ENCODE measurements at regions not wholly inside any gene's neighbourhood (a gene's known extent, or its start where the extent isn't known, plus 50 kb on each side); places are given as distances from the start of the nearest gene placed in this dataset.

DNA sequence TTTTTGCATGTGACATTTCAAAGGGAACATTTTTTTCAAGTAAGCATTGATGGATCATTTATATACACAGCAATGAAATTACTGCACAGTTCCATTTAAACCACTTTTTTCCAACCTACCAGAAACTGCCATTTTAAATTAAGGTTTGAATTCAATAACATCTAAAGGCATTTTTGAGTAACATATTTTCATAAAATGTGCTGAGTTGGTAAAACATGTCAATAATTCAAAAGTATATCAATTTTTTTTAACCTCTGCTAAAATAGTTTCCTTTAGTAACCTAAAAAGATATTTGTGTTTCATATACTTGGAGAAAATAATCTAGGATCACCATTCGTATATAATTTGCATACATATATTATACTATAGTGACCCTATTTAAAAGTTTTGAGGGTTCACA lies 355.1 kb upstream of the KCNMB2 start:
- TF ChIP-seq POLR2A (IDR thresholded peaks at IDR 0.05) (no peak), CTCF (IDR thresholded peaks at IDR 0.05) (no peak)
